GM12878 (cell line): ENCODE measurements at regions not wholly inside any gene's neighbourhood (a gene's known extent, or its start where the extent isn't known, plus 50 kb on each side); places are given as distances from the start of the nearest gene placed in this dataset.

Experiments
- ATAC-seq: fragments of 200-7000 bp; cut with Tn5 transposase; 3 replicates; pipeline ENCODE4 v1.9.1; 2020; ENCODE audit warnings: mild to moderate bottlenecking, moderate library complexity
- BruUV-seq: library from RNA; stranded (reverse); fragments of 400-500 nt; replicated peaks from 2 replicates; lab custom pipeline; 2021; lab: Mats Ljungman, UMichigan
- CTCF ChIA-PET: fragments of 300-600 bp; sonication (Branson Sonifier 250); formaldehyde crosslinking; extraction: SDS; loops from one replicate; lab custom pipeline; 2021; ENCODE audit warnings: inconsistent platforms; lab: Yijun Ruan, JAX
- POLR2A ChIA-PET: fragments of 350-600 bp; formaldehyde crosslinking; extraction: SDS; loops from one replicate; lab custom pipeline; 2021; ENCODE audit warnings: inconsistent platforms; lab: Charles Lee
- RAD21 ChIA-PET: fragments of 300-600 bp; sonication (Branson Sonifier 250); formaldehyde crosslinking; loops from one replicate; lab custom pipeline; 2023; ENCODE audit warnings: antibody characterized with exemption; ENCODE audit not compliant: unreplicated experiment; lab: Charles Lee
- SMC1A ChIA-PET: fragments of 300-600 bp; sonication (Branson Sonifier 250); formaldehyde crosslinking; loops from one replicate; lab custom pipeline; 2023; ENCODE audit not compliant: unreplicated experiment, uncharacterized antibody; lab: Charles Lee
- DNase-seq: peaks from one replicate; pipeline ENCODE4 v3.0.0-alpha.2; 2011; ENCODE audit warnings: low read depth, low spot score
- FAIRE-seq: peaks from 3 replicates; lab custom pipeline; 2011; peaks lifted over from hg19 to GRCh38; lab: Jason Lieb, UNC
- H2AFZ ChIP-seq: 2 replicates; pipeline ENCODE4 v1.6.0; 2011; ENCODE audit warnings: low read depth, low read length, control low read depth; ENCODE audit not compliant: control insufficient read depth
- H3K27ac ChIP-seq: 2 replicates; pipeline ENCODE4 v1.5.1; 2011; ENCODE audit warnings: control low read depth; ENCODE audit not compliant: control insufficient read depth, insufficient read depth
- H3K27me3 ChIP-seq, 2 experiments: replicated peaks in 1 of 2; 2 replicates each; pipeline versions ENCODE4 v1.6.0 to v1.6.1; 2011; ENCODE audit warnings: low read length in 1 of 2; ENCODE audit not compliant: control insufficient read depth in 2 of 2, insufficient read depth in 2 of 2
- H3K36me3 ChIP-seq, 2 experiments: 2 replicates each; pipeline ENCODE4 v1.5.1; 2011; ENCODE audit warnings: low read length in 1 of 2; ENCODE audit not compliant: control insufficient read depth in 2 of 2, insufficient read depth in 2 of 2
- H3K4me1 ChIP-seq: 2 replicates; pipeline ENCODE4 v1.6.1; 2011; ENCODE audit warnings: mild to moderate bottlenecking, low read length, moderate library complexity, mixed read lengths; ENCODE audit not compliant: control insufficient read depth, insufficient read depth
- H3K4me2 ChIP-seq: 2 replicates; pipeline ENCODE4 v1.6.0; 2011; ENCODE audit warnings: control low read depth; ENCODE audit not compliant: control insufficient read depth, insufficient read depth
- H3K4me3 ChIP-seq: fragments of 200-600 bp; sonication (generic); 2 replicates; pipeline ENCODE4 v1.5.1; 2016
- H3K79me2 ChIP-seq: 2 replicates; pipeline ENCODE4 v1.6.0; 2011; ENCODE audit warnings: low read length; ENCODE audit not compliant: control insufficient read depth, insufficient read depth
- H3K9ac ChIP-seq: 2 replicates; pipeline ENCODE4 v1.8.0; 2011; ENCODE audit warnings: low read length, control low read depth, mixed read lengths; ENCODE audit not compliant: control insufficient read depth, insufficient read depth
- H3K9me3 ChIP-seq: replicated peaks from 3 replicates; pipeline ENCODE4 v1.5.1; 2011; ENCODE audit warnings: mild to moderate bottlenecking, low read length; ENCODE audit not compliant: control insufficient read depth, insufficient read depth
- H4K20me1 ChIP-seq: 2 replicates; pipeline ENCODE4 v1.6.0; 2011; ENCODE audit not compliant: control insufficient read depth, insufficient read depth
- HDAC2 ChIP-seq: fragments of 200-600 bp; sonication (generic); IDR thresholded peaks from 2 replicates; pipeline ENCODE4 v1.6.1; 2017
- NBN ChIP-seq: fragments of 450-650 bp; IDR thresholded peaks from 2 replicates; pipeline ENCODE4 v1.6.1; 2016
- NFXL1 ChIP-seq: fragments of 450-650 bp; IDR thresholded peaks from 2 replicates; pipeline ENCODE4 v1.6.1; 2017; ENCODE audit warnings: antibody characterized with exemption, mild to moderate bottlenecking, borderline replicate concordance
- NRF1 ChIP-seq: conservative IDR thresholded peaks from 2 replicates; pipeline ENCODE4 v1.6.1; 2011; ENCODE audit warnings: mild to moderate bottlenecking, low read depth, low read length, improper control_type of control experiment
- RAD21 ChIP-seq: IDR thresholded peaks from 2 replicates; pipeline ENCODE4 v1.6.1; 2011; ENCODE audit warnings: mild to moderate bottlenecking, low read depth, low read length, moderate library complexity; ENCODE audit not compliant: insufficient read depth
- SIX5 ChIP-seq: IDR thresholded peaks from 2 replicates; pipeline ENCODE4 v1.6.1; 2011; ENCODE audit warnings: mild to moderate bottlenecking, low read depth, low read length, moderate library complexity; ENCODE audit not compliant: severe bottlenecking
- SREBF2 ChIP-seq: IDR thresholded peaks from 2 replicates; pipeline ENCODE4 v1.6.1; 2012; ENCODE audit warnings: mild to moderate bottlenecking, low read length
- TAF1 ChIP-seq: IDR thresholded peaks from 2 replicates; pipeline ENCODE4 v1.6.1; 2011; ENCODE audit warnings: mild to moderate bottlenecking, low read depth, low read length, borderline replicate concordance
- TCF12 ChIP-seq: IDR thresholded peaks from 2 replicates; pipeline ENCODE4 v1.6.1; 2011; ENCODE audit warnings: low read depth, mild to moderate bottlenecking, low read length
- TCF7 ChIP-seq: IDR thresholded peaks from 2 replicates; pipeline ENCODE4 v1.6.1; 2014; ENCODE audit warnings: antibody characterized with exemption, borderline replicate concordance
- ZNF217 ChIP-seq: fragments of 450-650 bp; IDR thresholded peaks from 2 replicates; pipeline ENCODE4 v1.6.1; 2017; ENCODE audit warnings: antibody characterized with exemption, mild to moderate bottlenecking
- WGBS: methylation state at CpG from one replicate; pipeline ENCODE4 v1.1.6; 2016; ENCODE audit warnings: low lambda C conversion rate; ENCODE audit not compliant: insufficient replicate concordance, insufficient coverage; ENCODE audit errors: missing lambda C conversion rate; 5-methylcytosine and 5-hydroxymethylcytosine counted together
- in situ Hi-C: fragments of 300-500 bp; cut with MboI; formaldehyde crosslinking; loops from 9 replicates; pipeline ENCODE4 v1.14.3; 2018; ENCODE audit warnings: mixed read lengths
- intact Hi-C: fragments of 100-400 bp; cut with micrococcal nuclease; formaldehyde crosslinking; loops from one replicate; pipeline ENCODE4 v1.14.2; 2022; ENCODE audit not compliant: unreplicated experiment
- TF ChIP-seq, protein P1 (sequence below): fragments of 450-650 bp; IDR thresholded peaks from 2 replicates; pipeline ENCODE4 v1.6.1; 2016; ENCODE audit warnings: mild to moderate bottlenecking
- TF ChIP-seq, protein P2 (sequence below): fragments of 450-650 bp; IDR thresholded peaks from 2 replicates; pipeline ENCODE4 v1.6.1; 2016; ENCODE audit warnings: mild to moderate bottlenecking
- TF ChIP-seq, protein P3 (sequence below): fragments of 450-650 bp; formaldehyde crosslinking; IDR thresholded peaks from 2 replicates; pipeline ENCODE4 v1.4.0; 2020; ENCODE audit warnings: mild to moderate bottlenecking, moderate library complexity
- TF ChIP-seq, protein P4 (sequence below): IDR thresholded peaks from 2 replicates; pipeline ENCODE4 v1.6.1; 2012; ENCODE audit warnings: low read depth, low read length, improper control_type of control experiment
- TF ChIP-seq, protein P5 (sequence below): IDR thresholded peaks from 2 replicates; pipeline ENCODE4 v1.6.1; 2012; ENCODE audit warnings: mild to moderate bottlenecking, low read depth, low read length

DNA sequence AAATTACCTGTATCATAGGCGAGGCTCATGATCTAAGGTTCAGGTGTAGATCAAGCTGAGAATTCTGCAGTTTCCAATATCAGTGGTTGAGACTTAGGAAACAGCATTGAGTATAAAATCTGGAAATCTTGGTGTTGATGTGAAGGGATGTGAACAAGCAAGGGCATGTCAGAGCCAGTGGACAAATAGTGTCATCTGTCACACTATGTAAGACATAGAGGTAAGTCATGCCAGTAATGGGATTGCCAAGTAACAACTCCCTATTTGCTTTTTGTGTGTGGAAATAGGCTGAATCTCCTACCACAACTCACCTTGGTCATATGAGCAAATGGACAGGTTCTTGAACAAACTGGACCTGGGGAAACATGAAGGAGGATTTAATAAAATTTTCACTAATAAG, 334.5 kb upstream of the EMCN start:
- FAIRE-seq (no peak), ATAC-seq (no peak), DNase-seq (no peak)
- RAD21 ChIA-PET: no interaction called here
- CTCF ChIA-PET: no interaction called here
- WGBS: 81% methylated on average over 1 of the region's 1 CpG
- no peak overlapping the region for H3K4me2 ChIP-seq
- no TSS peak for BruUV-seq
- no peak overlapping the region for H2AFZ ChIP-seq
- no peak overlapping the region for H3K4me3 ChIP-seq
- H3K79me2 ChIP-seq: no peaks in the 10 kb centered on the region
- H3K27ac ChIP-seq: no peak overlapping the region
- no peaks in the 10 kb centered on the region for H3K36me3 ChIP-seq
- no peaks in the 10 kb centered on the region for H3K4me1 ChIP-seq
- H4K20me1 ChIP-seq: no peaks in the 10 kb centered on the region
- in situ Hi-C loops (no loop called here), intact Hi-C loops (no loop called here)
- SMC1A ChIA-PET: no interaction called here
- POLR2A ChIA-PET: no interaction called here
- no peaks in the 10 kb centered on the region for H3K9me3 ChIP-seq
- no peaks in the 10 kb centered on the region for H3K27me3 ChIP-seq
- H3K9ac ChIP-seq: no peak overlapping the region
- TF ChIP-seq, protein P1, sequence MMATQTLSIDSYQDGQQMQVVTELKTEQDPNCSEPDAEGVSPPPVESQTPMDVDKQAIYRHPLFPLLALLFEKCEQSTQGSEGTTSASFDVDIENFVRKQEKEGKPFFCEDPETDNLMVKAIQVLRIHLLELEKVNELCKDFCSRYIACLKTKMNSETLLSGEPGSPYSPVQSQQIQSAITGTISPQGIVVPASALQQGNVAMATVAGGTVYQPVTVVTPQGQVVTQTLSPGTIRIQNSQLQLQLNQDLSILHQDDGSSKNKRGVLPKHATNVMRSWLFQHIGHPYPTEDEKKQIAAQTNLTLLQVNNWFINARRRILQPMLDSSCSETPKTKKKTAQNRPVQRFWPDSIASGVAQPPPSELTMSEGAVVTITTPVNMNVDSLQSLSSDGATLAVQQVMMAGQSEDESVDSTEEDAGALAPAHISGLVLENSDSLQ: no peak
- TF ChIP-seq RAD21 (no peak), ZNF217 (no peak), HDAC2 (no peak), TCF7 (no peak), NRF1 (no peak), NFXL1 (no peak), SREBF2 (no peak), TCF12 (no peak), TAF1 (no peak), NBN (no peak), SIX5 (no peak)
- TF ChIP-seq, protein P2, sequence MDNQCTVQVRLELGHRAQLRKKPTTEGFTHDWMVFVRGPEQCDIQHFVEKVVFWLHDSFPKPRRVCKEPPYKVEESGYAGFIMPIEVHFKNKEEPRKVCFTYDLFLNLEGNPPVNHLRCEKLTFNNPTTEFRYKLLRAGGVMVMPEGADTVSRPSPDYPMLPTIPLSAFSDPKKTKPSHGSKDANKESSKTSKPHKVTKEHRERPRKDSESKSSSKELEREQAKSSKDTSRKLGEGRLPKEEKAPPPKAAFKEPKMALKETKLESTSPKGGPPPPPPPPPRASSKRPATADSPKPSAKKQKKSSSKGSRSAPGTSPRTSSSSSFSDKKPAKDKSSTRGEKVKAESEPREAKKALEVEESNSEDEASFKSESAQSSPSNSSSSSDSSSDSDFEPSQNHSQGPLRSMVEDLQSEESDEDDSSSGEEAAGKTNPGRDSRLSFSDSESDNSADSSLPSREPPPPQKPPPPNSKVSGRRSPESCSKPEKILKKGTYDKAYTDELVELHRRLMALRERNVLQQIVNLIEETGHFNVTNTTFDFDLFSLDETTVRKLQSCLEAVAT: no peak
- TF ChIP-seq, protein P3, sequence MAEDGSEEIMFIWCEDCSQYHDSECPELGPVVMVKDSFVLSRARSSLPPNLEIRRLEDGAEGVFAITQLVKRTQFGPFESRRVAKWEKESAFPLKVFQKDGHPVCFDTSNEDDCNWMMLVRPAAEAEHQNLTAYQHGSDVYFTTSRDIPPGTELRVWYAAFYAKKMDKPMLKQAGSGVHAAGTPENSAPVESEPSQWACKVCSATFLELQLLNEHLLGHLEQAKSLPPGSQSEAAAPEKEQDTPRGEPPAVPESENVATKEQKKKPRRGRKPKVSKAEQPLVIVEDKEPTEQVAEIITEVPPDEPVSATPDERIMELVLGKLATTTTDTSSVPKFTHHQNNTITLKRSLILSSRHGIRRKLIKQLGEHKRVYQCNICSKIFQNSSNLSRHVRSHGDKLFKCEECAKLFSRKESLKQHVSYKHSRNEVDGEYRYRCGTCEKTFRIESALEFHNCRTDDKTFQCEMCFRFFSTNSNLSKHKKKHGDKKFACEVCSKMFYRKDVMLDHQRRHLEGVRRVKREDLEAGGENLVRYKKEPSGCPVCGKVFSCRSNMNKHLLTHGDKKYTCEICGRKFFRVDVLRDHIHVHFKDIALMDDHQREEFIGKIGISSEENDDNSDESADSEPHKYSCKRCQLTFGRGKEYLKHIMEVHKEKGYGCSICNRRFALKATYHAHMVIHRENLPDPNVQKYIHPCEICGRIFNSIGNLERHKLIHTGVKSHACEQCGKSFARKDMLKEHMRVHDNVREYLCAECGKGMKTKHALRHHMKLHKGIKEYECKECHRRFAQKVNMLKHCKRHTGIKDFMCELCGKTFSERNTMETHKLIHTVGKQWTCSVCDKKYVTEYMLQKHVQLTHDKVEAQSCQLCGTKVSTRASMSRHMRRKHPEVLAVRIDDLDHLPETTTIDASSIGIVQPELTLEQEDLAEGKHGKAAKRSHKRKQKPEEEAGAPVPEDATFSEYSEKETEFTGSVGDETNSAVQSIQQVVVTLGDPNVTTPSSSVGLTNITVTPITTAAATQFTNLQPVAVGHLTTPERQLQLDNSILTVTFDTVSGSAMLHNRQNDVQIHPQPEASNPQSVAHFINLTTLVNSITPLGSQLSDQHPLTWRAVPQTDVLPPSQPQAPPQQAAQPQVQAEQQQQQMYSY (CRISPR knock-in tag): no peak
- TF ChIP-seq, protein P4, sequence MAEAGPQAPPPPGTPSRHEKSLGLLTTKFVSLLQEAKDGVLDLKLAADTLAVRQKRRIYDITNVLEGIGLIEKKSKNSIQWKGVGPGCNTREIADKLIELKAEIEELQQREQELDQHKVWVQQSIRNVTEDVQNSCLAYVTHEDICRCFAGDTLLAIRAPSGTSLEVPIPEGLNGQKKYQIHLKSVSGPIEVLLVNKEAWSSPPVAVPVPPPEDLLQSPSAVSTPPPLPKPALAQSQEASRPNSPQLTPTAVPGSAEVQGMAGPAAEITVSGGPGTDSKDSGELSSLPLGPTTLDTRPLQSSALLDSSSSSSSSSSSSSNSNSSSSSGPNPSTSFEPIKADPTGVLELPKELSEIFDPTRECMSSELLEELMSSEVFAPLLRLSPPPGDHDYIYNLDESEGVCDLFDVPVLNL: no peak
- TF ChIP-seq, protein P5, sequence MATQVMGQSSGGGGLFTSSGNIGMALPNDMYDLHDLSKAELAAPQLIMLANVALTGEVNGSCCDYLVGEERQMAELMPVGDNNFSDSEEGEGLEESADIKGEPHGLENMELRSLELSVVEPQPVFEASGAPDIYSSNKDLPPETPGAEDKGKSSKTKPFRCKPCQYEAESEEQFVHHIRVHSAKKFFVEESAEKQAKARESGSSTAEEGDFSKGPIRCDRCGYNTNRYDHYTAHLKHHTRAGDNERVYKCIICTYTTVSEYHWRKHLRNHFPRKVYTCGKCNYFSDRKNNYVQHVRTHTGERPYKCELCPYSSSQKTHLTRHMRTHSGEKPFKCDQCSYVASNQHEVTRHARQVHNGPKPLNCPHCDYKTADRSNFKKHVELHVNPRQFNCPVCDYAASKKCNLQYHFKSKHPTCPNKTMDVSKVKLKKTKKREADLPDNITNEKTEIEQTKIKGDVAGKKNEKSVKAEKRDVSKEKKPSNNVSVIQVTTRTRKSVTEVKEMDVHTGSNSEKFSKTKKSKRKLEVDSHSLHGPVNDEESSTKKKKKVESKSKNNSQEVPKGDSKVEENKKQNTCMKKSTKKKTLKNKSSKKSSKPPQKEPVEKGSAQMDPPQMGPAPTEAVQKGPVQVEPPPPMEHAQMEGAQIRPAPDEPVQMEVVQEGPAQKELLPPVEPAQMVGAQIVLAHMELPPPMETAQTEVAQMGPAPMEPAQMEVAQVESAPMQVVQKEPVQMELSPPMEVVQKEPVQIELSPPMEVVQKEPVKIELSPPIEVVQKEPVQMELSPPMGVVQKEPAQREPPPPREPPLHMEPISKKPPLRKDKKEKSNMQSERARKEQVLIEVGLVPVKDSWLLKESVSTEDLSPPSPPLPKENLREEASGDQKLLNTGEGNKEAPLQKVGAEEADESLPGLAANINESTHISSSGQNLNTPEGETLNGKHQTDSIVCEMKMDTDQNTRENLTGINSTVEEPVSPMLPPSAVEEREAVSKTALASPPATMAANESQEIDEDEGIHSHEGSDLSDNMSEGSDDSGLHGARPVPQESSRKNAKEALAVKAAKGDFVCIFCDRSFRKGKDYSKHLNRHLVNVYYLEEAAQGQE: no peak
